ENCODE measurements at regions not wholly inside any gene's neighbourhood (a gene's known extent, or its start where the extent isn't known, plus 50 kb on each side); places are given as distances from the start of the nearest gene placed in this dataset.
"Not testable (repeated sequence)": the region's sequence is repeated elsewhere in the genome, so short reads cannot be mapped to it uniquely, and the experiment has no call there.

DNA sequence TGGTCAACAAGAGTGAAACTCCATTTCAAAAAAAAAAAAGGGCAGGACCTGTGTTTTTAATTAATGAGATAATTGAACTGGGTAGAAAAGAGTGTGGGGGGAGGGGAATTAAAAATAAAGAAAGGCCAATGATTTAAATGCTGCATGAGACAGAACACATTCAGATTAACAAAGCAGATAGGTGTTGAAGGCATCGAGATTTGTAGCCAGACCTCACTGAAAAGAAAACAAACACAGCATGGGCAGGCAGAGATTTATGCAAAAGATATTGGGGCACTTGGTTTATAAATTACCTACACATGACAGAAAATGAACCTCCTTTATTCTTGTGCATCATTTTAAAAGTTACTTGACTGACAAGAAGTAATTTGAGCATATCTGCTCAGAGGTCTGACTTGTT is 354.0 kb upstream of the API5 start:
- no peak for DNase-seq
- no peak for ATAC-seq
- intact Hi-C loops (cut with DNase I): no loop called here

DNA sequence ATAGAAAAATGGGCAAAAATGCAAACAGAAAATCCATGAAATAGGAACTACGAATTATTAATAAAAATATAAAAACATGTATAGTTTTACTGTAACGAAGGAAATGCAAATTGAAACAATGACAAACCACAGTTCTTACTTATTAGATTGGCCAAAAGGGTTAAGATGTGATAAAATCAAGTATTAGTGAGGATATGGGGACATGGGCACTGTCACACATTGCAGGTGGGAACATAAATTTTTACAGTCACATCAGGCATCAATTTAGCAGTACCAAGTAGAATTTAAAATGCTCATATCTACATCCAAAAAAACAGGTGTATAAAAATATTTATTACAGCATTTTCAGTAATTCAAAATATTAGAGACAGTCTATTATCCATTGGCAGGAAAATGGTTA is 353.2 kb upstream of the API5 start:
- no peak for DNase-seq
- no peak for ATAC-seq
- intact Hi-C loops (cut with DNase I): no loop called here

DNA sequence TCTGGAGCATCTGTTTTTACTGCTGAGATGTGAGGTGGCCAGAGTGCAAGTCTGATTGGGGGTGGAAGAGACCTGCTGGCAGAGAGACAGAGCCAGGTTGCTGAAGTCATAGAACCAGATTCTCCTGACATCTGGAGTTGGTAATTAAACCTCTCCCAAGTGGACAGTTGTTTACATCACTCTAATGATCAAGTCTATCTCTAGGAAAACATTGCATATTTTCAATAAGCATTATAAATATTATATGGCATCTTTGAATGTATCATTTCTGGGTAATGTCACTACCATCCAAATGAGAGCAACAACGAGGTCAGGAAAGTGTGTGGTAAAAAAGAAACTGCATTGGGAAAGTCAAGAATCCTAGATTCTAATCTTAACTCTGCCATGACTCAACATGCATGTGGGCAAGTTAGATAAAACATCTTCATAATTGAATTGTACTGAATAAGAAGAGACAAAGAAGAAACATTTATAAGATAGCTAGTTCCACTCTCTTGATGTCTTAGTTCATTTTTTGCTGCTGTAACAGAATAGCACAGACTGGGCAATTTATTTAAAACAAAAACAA is 351.2 kb upstream of the API5 start:
- DNase-seq (no peak), ATAC-seq (no peak)
- intact Hi-C loops (cut with DNase I): no loop called here

DNA sequence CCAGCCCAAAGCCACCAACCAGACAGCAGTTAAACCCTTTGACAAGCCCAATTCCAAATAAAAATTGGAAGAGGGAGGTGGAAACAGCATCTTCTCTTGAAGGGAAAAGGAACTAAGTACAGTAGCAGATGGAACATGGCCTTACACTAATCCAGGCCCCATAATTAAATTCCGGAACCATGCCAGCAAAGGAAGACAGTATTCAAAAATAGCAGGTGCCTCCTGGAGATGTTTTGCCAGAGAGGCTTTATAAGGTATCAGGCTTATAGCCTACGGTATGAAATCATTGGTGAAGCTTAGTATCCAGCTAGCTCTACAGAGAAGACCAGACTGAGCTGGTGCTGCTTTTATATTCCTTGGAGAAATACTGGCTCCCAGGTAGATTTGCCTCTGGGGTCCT is 344.1 kb upstream of the API5 start:
- intact Hi-C loops (cut with DNase I): no loop called here
- ATAC-seq (no peak), DNase-seq (no peak)

DNA sequence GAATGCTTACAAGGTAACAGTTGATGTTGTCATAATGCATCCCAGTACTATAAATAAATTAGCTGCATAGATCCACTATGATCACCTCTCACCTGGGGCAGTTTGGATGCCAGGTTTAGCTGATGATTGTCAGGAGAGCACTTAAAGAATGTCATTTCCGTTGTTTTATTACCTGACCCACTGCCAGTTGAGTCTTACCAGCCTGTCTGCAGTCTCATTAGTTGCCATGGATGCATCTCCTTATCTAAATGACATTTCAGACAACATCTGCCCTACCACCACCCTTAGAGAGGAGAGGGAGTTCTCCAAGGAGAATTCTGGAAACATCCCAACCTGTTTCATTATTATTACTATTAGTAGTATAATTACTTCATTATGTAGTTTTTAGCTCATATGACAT is 339.1 kb upstream of the API5 start:
- ATAC-seq (no peak), DNase-seq (no peak)
- intact Hi-C loops (cut with DNase I): no loop called here

DNA sequence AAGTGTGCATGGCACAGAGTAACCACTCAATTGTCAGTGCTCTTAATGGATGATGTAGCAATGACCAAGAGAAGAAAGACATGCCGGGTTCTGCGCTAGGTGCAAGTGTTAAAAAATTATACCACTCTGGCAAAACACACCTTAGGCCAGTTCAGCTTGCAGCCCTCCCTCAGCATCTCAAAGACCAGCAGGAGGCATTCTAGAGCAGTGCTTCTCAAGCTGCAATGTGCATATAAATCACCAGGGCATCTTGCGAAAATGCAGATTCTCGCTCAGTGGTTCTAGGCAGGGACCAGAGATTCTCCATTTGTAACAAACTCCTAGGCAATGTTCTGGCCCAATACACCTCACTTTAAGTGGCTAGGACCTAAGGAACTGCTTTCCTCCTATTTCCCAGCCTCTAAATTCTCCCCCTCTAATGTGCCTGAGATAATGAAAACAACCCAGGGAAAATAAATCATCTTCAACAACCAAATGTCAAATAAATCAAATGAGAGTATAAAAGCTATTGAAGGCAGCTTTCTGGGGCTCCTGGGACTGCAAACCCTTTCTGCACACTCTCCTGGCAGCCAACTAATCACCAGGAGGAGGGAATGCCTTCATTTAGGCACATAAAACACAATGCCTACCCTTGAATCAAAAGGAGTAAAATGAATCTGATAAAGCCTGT is 337.2 kb upstream of the API5 start:
- ATAC-seq (no peak), DNase-seq (no peak)
- intact Hi-C loops (cut with DNase I): no loop called here

DNA sequence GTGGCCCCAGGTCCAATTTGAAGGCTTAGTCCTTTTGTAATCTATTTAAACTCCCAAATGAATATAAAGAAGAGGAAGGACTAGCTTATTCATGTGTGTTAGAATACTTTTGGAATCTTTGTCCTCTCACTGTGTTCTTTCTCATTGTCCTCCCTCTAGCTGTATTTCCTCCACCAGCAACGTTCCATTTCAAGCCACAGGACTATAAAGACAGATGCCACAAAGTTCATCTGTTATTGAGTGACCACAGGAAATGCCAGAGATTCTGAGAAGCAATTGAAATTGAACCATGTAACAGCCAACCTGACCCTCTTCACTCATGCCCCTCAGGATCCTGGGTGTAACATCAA is 336.6 kb upstream of the API5 start:
- DNase-seq (no peak), ATAC-seq (no peak)
- intact Hi-C loops (cut with DNase I): no loop called here

DNA sequence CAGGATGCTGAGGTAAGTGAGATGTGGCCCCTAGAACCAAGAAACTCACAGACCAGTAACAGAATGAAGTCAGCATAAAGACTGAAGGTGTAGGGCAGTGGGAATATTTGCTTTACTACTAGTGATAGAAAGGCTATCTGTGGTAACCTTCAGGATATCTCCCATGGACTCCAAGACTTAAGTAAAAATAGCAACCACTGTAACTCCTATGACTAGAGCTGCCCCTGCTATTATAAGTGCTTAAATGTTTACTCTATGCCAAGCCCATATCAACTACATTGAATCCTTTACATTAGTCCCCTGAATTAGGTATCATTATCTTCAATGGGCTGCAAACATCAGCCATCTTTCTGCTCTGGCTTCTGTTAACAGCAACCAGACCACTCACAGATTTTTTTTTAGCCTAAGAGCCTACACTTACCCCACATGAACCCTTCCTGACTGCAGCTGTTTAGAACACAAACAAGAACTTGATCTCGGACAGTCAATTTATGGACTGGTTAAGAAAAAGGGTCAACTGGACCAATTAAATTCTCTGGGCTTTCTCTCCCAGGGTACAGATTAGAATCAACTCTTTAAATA is 335.1 kb upstream of the API5 start:
- DNase-seq: no peak
- ATAC-seq: no peak
- intact Hi-C loops (cut with DNase I): no loop called here

DNA sequence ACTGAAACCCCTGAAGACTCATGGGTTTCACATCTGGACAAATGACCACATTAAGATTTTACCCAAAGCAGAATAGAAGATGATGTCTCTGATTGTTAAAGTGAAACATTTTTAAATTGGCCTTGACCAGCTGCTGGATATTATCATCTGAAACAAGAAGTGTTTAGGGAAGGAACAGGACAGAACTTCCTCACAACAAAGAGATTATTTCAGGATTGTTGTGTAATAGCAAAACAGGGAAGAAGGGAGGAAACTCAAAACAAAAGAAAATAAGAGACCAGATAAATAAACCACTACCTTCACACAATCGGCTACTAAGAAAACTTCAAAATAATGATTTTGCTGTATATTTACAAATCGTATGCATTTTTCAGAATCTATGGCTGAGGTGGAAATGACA is 319.2 kb upstream of the API5 start:
- no peak for ATAC-seq
- DNase-seq: no peak
- intact Hi-C loops (cut with DNase I): no loop called here

DNA sequence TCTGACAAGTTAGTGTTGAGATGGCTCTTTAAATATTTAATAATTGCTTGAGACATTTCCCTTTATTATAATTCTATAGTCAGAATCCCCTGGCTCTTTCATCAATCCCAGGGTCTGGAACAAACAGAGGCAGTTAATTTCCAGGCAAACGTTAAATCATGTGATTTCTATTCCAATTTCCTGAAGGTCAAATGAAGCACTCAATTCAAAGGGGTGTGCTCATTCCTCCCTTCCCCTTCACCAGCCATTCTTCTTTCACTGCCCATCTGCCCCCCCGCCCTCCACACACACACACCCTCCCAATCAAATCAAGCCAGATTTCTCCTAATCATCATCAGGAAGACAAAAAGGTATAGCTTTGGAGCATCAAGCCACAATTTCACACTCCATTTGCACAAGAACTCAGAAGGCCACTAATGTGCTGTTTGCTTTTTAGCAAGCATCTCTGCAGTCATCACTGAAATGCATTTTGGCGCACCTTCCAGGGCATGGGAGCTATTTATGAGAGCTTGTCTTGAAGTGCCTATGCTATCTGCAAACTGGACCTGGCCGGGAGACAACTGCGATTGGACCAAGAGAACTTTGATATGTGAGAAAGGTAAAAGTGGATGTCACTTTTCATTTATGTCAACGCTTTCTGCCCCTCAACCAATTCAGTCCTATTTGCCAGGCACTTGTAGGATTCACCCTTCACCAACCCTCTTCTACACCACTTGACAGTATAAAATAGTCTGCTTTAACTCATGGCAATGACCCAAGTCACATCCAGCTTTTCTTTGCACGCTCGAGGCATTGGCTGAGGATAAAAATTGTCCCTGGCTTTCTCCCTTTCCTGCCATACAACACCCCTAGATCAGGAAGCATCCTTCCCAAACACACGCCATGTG is 315.1 kb upstream of the API5 start:
- no peak for DNase-seq
- no peak for ATAC-seq
- intact Hi-C loops (cut with DNase I): no loop called here

DNA sequence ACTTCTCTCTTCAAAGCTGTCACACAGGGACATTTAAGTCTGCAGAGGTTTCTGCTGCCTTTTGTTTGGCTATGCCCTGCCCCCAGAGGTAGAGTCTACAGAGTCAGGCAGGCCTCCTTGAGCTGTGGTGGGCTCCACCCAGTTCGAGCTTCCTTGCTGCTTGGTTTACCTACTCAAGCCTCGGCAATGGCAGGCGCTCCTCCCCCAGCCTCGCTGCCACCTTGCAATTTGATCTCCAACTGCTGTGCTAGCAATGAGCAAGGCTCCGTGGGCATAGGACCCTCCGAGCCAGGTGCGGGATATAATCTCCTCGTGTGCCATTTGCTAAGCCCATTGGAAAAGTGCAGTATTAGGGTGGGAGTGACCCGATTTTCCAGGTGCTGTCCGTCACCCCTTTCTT is 306.9 kb upstream of the API5 start:
- DNase-seq; intact Hi-C loops (cut with DNase I); ATAC-seq: not testable (repeated sequence)

DNA sequence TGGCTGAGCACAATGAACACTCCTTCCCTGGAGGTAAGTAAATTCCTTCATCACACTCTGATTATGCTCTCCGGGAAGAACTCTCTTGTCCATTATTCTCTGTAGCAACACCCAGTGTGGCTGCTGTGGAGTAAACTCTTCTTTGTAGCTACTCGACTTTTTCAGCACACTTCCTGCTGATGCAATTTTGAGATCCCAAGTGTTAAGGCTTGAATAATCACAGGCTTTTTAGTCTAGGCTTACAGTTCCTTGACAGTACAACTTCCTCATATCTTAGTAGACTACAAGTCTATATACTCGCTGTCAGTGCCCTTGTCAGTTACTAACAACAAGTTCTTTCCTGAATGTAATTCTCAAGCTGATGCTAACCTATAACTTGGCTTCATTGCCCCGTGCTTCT is 301.8 kb upstream of the API5 start:
- intact Hi-C loops (cut with DNase I): no loop called here
- ATAC-seq: no peak
- no peak for DNase-seq

DNA sequence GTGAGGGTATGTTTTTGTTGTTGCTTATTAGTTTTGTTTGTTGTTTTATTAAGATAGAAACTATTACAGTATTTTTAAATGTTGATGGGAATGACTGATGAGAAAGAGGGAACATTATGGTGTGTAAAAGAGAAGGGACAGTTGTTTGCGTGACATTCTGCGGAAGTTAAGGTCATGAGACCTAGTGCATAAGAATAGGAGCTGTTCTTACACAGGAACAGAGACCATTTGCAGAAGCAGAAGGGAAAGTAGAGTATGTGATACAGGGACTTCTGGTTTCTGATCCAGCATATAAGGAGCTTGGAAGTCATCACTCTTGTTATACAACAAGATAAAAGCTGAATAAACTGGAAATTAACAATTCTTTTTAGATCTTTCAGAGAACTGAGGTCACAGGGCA is 299.2 kb upstream of the API5 start:
- DNase-seq: no peak
- intact Hi-C loops (cut with DNase I): no loop called here
- ATAC-seq: no peak

DNA sequence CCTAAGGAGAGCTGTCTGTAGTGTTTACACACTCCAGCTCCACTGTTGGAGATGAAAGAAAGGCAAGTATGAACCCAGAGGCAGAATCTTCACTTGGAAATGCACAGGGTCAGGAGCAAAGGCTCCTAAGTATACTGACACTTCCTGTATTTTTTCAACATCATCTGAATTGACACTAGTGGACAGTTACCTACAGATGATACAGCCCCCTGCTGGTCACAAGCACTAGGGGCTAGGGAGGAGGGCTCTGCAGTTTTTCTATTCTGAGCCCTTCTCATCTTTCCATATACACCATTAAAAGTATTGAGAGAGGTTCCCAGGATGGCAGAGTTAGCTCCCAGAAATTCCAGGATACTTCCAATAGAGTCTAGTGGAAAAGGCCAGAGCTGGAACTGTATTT is 290.3 kb upstream of the API5 start:
- intact Hi-C loops (cut with DNase I): no loop called here
- ATAC-seq (no peak), DNase-seq (no peak)

DNA sequence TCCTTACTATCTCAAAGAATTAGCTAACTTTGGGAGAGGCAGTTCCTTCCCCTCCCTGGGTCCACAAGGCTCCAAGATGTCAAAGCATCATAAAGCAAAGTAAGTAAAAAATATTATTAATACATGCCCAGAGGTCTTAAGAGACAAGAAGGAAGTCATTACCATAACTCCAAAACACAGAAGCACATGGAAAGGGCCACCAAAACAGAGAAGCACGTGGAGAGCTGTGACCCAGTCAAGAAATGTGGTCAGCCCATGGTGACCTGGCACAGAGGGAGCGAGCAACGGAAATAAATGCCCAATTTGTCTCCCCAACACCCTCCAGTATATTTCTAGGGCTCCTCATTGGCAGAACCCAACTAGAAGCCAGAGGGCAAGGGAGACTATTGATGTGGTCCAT is 277.5 kb upstream of the API5 start:
- intact Hi-C loops (cut with DNase I): no loop called here
- ATAC-seq (no peak), DNase-seq (no peak)

DNA sequence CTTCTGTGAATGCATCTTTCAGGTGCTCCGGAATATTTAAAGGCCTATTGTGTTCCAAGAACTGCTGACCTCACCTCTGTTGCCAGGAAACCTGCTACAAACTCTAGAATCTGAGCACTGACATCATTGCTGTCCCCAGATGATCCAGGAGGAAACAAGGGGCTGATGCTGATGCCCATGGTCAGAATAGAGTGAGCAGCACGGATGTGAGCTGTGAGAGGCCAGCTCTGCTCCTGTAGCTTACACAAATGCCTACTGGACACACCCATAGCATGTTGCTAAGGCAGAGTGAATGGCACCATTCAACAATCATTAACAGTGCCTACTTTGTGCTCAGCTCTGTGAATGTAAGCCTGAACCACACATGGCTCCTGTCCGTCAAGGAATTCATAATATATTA is 276.7 kb upstream of the API5 start:
- ATAC-seq: no peak
- intact Hi-C loops (cut with DNase I): no loop called here
- no peak for DNase-seq

DNA sequence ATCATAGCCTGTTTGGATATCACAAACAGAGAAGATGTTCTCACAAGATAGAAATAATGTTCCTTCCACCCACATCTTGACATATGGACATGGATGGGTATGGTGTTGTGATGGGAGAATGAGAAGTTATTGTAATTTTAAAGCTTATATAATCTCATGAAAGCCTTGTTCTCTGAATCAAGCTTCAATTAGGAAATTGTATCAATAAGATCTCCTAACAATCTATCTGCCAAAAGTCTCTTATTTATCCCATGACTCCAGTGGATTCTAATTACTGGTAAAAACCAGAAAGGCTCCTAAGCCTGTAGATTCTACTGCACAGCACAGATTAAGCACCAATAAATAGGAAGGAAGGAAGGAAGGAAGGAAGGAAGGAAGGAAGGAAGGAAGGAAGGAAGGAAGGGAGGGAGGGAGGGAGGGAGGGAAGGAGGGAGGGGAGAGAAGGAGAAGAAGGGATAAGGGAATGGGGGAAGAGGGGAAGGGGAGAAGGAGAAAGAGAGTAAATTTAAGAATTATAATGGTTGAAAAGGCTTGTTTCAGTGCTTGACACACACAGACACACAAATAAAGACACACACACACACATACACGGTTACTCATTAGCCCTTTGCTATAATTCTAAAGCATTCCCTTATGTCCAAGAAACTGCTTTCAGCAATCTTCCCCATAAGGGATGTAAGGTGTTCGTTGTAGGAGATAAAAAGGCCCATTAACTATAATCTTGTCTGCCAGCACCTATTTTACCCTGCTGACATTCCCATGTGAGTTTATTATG is 258.0 kb upstream of the API5 start:
- intact Hi-C loops (cut with DNase I): no loop called here
- ATAC-seq (no peak), DNase-seq (no peak)

DNA sequence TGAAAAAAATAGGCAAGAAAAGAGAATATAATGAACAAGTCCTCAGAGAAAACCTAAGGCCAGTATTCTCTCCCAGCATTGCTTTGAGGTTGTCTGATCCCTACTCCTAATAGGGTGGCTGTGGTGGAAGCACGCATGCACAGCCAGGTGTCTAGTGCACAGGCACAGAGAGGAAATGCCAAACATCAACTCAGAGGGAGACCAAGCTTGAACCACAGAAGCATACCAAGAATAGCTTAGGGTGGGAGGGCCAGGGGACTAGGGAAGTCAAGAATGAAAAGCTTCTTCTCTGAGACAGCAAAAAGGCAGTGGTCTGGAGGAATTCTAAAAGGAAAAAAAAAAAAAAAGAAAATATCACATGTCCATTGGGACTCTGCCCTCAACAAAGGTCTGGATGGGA is 244.1 kb upstream of the API5 start:
- no peak for DNase-seq
- ATAC-seq: no peak
- intact Hi-C loops (cut with DNase I): no loop called here

DNA sequence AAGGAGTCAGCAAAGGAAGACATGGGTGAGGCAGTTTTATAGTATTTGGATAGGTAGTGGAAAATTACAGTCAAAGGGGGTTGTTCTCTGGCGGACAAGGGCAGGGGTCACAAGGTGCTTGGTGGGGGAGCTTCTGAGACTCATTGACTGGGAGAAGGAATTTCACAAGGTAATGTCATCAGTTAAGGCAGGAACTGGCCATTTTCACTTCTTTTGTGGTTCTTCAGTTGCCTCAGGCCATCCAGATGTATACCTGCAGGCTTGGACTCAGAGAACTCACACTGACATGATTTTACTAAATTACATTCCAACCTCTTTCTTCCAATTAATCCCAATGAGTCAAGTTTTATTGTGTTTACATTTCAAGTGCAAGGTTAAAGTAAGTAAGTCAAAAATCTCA is 240.5 kb upstream of the API5 start:
- intact Hi-C loops (cut with DNase I): no loop called here
- ATAC-seq (no peak), DNase-seq (no peak)

DNA sequence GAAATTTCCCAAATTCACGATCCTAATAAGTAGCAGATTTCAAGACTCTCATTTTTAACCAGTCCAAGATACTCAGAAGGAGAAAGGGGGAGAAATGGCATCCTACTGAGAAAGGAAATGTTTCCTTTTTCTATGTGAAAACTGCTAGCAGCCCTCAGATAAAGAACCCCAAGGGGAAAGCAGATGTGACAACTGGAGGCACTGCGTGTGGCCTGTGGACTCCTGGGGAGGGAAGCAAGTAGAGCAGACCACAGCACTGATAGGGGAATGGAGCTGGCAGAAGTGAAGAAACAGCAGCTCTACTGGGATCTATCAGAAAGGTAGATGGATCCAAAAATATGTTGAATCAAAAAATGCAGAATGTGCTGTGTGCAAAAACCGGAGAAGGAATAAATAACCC is 239.7 kb upstream of the API5 start:
- ATAC-seq (no peak), DNase-seq (no peak)
- intact Hi-C loops (cut with DNase I): no loop called here

Measured in left cardiac atrium (tissue), 4 donors.